GM21737 (cell line): ENCODE measurements at regions not wholly inside any gene's neighbourhood (a gene's known extent, or its start where the extent isn't known, plus 50 kb on each side); places are given as distances from the start of the nearest gene placed in this dataset.
"Not testable (repeated sequence)": the region's sequence is repeated elsewhere in the genome, so short reads cannot be mapped to it uniquely, and the experiment has no call there.

Source experiments
- ATAC-seq: cut with Tn5 transposase; IDR thresholded peaks from one replicate; pipeline ENCODE4 v1.9.1; 2021; ENCODE audit warnings: mild to moderate bottlenecking, moderate library complexity; ENCODE audit not compliant: unreplicated experiment

- ATAC-seq = no peak
Observed at GRCh38 chr6:23531666-23532065, 594.3 kb upstream of the NRSN1 start.

DNA sequence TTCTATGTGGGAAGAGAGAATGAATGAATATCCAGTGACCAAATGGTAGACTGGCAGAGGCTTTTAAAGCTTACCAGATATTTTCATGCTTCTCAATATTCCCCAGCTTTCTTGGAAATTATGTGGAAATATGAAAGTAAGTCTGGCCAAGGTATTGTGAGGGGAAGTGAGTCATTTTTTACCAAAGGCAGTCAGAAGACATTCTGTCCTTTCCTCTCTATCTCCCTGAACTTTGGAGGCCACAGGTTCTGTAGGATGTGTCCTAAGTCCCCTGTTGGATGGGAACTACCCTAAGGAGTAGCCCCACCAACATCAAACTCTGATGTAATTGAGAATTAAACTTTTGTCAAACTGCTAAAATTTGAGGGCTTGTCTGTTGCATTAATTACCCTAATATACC is 593.8 kb upstream of the NRSN1 start:
- no peak for ATAC-seq

GRCh38 chr6:23533311-23533710 is 592.7 kb upstream of the NRSN1 start:
- no peak for ATAC-seq

DNA sequence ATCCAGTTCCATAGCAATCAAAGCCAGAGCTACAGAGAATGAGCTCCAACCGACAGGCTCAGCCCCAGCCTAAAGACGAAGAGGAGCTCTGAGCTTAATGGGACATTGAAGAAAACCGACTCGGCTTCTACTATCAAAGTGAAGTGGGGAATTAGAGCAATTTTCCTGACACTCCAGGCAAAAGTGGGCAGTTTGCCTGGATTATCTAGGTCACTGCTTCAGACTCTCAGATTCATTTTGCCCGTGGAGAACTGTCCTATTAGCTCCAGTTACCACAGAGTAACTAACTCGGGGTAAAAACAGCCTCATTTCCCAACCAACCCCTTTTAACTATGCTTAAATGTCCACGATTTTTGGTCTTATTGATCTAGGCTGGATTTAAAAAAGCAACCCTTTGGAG is 592.1 kb upstream of the NRSN1 start:
- ATAC-seq = no peak

DNA sequence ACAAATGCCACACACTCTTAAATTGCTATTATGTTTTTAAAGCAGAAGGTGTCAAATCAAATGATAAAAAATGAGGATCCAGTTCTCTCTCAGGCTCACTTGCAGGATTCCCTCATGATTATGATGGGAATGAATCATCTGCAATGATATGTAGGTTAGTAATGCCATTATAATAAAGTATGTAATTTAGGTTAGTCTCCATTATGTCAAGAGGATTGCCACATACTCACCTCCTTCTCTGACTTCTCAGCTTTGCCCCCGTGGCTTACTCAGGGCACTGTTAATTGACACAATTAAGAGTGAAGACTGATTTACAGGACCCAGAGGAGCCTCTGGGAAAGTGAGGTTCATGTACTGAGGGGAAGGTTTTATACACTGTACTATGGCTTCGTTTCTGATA is 591.7 kb upstream of the NRSN1 start:
- no peak for ATAC-seq

DNA sequence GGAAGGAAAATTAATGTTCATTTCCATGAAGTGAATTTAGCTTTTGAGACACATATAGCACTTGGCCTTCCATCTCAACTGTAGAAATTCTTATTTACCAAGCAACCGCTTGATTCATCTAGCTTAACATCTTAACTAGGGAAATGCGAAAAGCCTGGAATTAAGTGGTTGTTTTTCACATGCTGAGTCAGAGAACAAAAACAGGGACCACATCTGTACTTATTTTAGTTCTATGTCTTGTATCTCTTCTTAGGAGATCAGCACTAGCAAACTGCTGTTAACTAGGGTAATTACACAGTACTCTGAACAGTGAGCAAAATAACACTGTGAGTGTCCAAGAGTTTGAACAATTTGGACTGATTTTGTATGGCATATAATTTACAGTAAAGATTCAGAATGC is 590.9 kb upstream of the NRSN1 start:
- no peak for ATAC-seq

DNA sequence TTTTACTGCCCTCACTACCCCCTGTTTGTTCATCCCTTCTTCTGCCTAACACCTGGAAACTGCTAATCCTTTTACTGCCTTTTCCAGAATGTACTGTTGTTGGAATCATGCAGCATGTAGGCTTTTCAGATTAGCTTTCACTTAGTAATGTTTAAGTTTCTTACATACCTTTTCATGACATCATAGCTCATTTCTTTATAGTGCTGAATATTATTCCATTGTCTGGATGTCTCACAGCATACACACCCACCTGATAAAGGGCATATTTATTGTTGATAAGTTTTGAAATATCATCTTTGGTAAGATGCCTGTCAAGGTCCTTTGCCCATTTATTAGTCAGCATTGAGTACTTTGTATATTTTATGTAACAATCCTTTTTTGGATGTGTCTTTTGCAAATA is 588.2 kb upstream of the NRSN1 start:
- ATAC-seq = no peak

DNA sequence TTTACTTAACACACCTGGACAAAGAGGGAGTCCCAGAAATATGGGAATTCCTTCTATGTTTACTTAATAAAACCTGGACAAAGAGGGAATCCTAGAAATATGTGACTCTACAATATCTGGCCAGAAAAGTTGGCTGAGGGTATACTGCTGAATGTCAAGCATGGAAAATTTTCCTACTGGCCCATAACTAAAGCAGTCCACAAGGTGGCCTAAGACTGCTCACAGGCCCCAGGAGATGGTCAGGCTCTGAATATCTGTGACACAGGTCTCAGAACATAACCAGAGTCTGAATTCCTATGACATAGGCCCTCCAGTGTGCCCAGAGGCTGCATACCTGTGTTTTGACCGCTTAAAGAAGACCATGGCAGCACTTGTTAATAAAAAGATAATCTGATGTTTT is 578.2 kb upstream of the NRSN1 start:
- no peak for ATAC-seq

- not testable (repeated sequence) for ATAC-seq
Observed at GRCh38 chr6:23554953-23555352, 571.1 kb upstream of the NRSN1 start.

GRCh38 chr6:23559587-23560343 is 566.2 kb upstream of the NRSN1 start:
- ATAC-seq = no peak

GRCh38 chr6:23561732-23562131 is 564.3 kb upstream of the NRSN1 start:
- no peak for ATAC-seq

GRCh38 chr6:23562554-23562953 is 563.5 kb upstream of the NRSN1 start:
- ATAC-seq = no peak

GRCh38 chr6:23563323-23563722 is 562.7 kb upstream of the NRSN1 start:
- no peak for ATAC-seq

DNA sequence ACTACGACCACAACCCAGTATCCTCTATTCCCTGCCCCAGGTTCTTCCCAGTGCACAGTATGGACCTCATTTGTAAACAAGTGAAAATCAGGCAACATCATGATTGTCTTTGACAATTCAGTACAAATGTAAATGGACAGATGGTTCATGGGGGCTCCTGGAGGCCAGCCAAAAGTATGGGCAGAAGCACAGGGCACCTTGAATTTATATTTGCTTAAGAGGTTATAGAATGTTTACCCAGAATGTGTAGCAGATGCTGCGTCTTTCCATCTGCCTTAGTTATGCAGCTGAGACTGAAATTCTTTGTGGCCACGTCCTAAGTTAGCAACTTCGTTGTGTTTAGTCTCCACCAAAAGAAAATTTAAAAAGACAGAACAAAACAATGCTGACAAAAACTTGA is 559.6 kb upstream of the NRSN1 start:
- ATAC-seq = no peak

- ATAC-seq = no peak
Observed at GRCh38 chr6:23568292-23568691, 557.7 kb upstream of the NRSN1 start.

DNA sequence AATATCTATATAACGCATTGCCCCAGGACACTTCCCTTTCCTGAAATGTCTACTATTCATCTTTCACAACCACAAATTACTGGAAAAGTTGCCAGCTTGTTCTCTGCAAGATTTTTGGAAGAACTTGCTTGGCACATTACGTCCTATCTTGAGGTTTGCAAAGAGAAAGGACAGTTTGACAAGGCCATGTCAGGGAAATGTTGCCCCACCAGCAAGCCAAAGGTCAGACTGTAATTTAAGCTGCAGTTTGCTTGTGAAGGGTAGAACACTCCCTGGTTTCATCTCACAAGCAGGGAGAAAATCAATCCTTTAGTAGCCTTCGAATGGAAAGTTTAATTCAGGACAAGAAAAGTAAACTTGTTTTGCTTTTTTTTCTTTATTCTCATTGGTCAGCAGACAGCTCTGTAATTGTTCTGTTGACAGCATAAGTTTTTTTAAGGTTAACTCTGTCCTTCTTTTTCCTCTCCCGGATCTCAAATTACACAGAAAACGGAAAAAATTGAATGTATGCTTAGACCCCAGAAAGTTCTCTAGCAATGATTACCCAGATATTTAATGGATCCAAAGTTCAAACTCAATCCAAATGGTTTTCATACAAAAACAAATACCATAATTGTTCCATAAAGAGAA is 541.8 kb upstream of the NRSN1 start:
- no peak for ATAC-seq

GRCh38 chr6:23587582-23587981 is 538.4 kb upstream of the NRSN1 start:
- no peak for ATAC-seq

DNA sequence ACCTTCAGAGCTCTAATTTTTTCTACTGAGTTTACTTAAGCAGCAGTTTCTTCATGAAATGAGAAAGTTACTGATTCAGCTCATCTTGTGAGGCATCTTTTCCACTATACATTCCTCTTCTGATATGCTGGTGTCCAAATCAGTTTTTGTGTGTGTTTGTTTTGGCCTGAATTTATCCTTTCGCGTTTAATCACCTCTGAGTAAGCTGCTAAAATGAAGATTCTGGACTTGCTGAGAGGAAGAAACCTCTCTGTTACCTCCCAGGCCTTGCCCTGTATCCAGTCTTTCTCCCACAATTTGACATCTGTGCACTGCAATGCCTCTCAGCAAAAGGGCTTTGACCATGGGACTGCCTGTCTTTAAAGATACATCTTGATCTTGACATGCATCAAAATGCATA is 536.2 kb upstream of the NRSN1 start:
- ATAC-seq = no peak

DNA sequence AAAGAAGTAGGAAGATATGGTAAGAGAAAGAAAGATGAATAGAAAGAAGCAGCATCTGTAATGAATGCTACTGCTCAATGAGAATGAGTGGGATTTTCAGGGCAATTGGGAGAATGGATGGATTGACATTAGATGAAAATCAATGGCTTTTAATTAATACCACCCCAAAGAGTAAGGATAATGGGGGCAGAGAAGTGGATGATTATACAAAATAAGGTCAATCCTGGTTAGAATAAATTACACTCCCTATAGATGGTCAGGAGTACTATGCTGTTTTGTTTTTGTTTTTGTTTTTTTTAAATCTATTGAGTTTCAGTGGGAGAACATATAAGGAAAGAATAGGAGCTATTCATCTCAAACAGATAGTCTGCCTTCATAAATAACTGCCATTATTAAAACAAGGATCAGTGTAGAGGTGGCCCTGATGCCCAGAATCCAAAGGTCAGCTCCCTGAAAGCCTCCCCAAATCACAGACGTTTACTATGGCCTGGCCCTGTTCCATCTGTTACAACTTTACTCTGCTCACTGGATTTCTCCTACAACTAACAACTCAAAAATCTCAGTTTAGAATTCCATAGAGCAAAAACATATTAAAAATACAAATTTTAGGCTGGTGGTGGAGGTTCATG is 535.4 kb upstream of the NRSN1 start:
- ATAC-seq = no peak

GRCh38 chr6:23591761-23592160 is 534.3 kb upstream of the NRSN1 start:
- ATAC-seq = no peak

DNA sequence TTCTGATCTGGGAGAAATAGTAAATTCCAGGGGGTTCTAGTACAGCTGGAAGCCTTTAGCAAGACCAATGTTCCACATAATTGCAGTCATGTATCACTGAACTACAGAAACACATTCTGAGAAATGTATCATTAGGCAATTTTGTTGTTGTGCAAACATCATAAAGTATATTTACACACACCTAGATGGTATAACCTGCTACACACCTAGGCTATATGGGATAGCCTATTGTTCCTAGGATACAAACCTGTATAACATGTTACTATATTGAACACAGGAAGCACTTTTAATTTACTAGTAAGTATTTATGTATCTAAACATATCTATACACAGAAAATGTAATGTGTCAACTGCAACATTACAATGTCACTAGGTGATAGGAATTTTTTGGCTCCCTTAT is 525.9 kb upstream of the NRSN1 start:
- no peak for ATAC-seq

DNA sequence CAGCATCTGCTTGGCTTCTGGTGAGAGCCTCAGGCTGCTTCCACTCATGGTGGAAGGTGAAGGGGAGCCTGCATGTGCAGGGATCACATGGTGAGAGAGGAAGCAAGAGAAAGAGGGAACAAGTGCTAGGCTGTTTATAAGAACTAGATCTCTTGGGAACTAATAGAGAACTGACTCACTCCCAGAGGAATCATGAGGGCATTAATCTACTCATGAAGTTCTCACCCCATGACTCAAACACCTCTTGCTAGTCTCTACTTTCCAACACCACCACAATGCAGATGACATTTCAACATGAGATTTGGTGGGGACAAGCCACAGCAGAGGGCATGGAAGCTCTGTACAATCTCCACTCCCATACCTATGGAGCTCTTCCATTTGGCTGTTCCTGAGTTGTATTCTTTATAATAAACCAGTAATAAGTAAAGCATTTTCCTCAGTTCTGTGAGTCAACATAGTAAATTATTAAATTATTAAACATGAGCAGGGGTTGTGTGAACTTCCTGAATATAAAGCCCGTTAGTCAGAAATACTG is 524.1 kb upstream of the NRSN1 start:
- ATAC-seq = no peak
